ENCODE measurements at regions not wholly inside any gene's neighbourhood (a gene's known extent, or its start where the extent isn't known, plus 50 kb on each side); places are given as distances from the start of the nearest gene placed in this dataset.

DNA sequence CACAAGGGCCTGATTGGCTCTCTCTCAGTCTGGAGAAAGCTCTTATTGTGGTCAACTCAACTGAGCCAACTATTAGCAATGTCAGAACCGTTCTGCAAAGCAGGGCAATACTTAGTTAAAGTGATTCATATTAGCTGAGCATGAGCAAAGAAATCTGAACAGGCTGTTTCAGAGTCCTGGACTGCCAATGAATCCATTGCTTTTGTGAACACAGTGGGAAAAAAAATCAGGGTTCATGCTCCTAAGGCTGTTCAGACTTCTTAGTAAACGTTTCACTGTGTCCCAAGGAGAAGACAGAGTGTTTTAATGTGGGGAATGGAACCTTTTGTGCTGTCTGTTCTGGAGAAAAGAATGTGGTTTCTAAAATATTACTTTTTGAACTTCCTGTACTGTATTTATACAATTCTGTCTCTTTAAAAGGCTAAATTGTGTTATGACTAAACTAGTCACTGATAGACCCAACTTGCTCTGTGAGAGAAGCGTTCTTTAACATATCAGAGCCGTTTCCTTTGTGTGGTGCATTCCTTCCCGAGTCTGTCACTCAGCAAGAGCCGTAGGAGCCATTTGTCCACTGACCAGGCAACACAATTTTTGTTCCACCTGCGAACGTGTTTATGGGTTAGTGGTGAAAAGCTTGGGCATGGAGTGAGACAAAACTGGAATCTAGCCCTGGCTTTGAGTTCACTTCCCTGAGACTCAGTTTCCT lies 366.1 kb downstream of the FBXO8 start:
- no peak for DNase-seq
- intact Hi-C loops (cut with DNase I): no loop called here
- no peak for TF ChIP-seq POLR2A (IDR thresholded peaks at IDR 0.05)
- TF ChIP-seq, protein P1, sequence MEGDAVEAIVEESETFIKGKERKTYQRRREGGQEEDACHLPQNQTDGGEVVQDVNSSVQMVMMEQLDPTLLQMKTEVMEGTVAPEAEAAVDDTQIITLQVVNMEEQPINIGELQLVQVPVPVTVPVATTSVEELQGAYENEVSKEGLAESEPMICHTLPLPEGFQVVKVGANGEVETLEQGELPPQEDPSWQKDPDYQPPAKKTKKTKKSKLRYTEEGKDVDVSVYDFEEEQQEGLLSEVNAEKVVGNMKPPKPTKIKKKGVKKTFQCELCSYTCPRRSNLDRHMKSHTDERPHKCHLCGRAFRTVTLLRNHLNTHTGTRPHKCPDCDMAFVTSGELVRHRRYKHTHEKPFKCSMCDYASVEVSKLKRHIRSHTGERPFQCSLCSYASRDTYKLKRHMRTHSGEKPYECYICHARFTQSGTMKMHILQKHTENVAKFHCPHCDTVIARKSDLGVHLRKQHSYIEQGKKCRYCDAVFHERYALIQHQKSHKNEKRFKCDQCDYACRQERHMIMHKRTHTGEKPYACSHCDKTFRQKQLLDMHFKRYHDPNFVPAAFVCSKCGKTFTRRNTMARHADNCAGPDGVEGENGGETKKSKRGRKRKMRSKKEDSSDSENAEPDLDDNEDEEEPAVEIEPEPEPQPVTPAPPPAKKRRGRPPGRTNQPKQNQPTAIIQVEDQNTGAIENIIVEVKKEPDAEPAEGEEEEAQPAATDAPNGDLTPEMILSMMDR (IDR thresholded peaks at IDR 0.05): no peak
- H3K27ac ChIP-seq: peak overlapping the region in 1 of 3 donors; percentile 40
- no peak overlapping the region for H3K4me3 ChIP-seq
- no peaks in the 10 kb centered on the region for H3K27me3 ChIP-seq
- no peaks in the 10 kb centered on the region for H3K9me3 ChIP-seq
- H3K36me3 ChIP-seq: no peaks in the 10 kb centered on the region
- no peaks in the 10 kb centered on the region for H3K4me1 ChIP-seq
- peak in 1 of 4 donors; percentile 62 for ATAC-seq
- WGBS (ENCODE audit: insufficient coverage, low coverage, low lambda C conversion rate, missing lambda C conversion rate): 20% methylated on average over 8 of the region's 8 CpGs

- H3K27me3 ChIP-seq: no peaks in the 10 kb centered on the region
- H3K4me3 ChIP-seq: no peak overlapping the region
- intact Hi-C loops (cut with DNase I): no loop called here
- DNase-seq: no peak
- no peaks in the 10 kb centered on the region for H3K36me3 ChIP-seq
- ATAC-seq: no peak
- no peak overlapping the region for H3K27ac ChIP-seq
- no peak for TF ChIP-seq POLR2A (IDR thresholded peaks at IDR 0.05)
- TF ChIP-seq, protein P1 (IDR thresholded peaks at IDR 0.05): no peak
- H3K9me3 ChIP-seq: no peaks in the 10 kb centered on the region
- H3K4me1 ChIP-seq: no peaks in the 10 kb centered on the region
- WGBS (ENCODE audit: insufficient coverage, low coverage, low lambda C conversion rate, missing lambda C conversion rate): 61% methylated on average over 6 of the region's 6 CpGs
These were observed 370.0 kb downstream of the FBXO8 start for GRCh38 chr4:173913496-173913895.

DNA sequence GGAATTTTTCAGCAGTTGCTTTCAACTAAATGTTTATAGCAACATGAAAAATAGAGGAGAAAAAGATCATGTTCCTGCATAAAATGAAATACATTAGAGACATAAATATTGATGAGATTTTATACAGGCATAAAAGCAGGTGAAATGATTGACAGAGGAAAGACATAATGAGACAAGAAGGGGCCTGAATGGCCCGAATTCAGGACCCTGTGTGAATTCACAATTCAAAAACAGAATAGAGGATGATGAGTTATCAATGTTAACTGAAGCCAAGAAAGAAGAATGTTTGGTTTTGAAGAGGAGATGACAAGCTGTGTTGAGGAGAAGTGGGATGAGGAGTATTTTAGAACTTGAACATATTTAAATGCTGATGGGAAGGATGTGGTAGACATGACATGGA lies 371.1 kb downstream of the FBXO8 start:
- Histone ChIP-seq H3K4me1 (no peaks in the 10 kb centered on the region), H3K27me3 (no peaks in the 10 kb centered on the region), H3K27ac (no peak overlapping the region), H3K9me3 (no peaks in the 10 kb centered on the region), H3K4me3 (no peak overlapping the region), H3K36me3 (no peaks in the 10 kb centered on the region)
- intact Hi-C loops (cut with DNase I): no loop called here
- TF ChIP-seq, protein P1 (IDR thresholded peaks at IDR 0.05): no peak
- no peak for TF ChIP-seq POLR2A (IDR thresholded peaks at IDR 0.05)
- WGBS (ENCODE audit: insufficient coverage, low coverage, low lambda C conversion rate, missing lambda C conversion rate): 24% methylated on average over 1 of the region's 1 CpG
- ATAC-seq: no peak
- DNase-seq: no peak

- WGBS (ENCODE audit: insufficient coverage, low coverage, low lambda C conversion rate, missing lambda C conversion rate): 52% methylated on average over 4 of the region's 4 CpGs
- DNase-seq (no peak), ATAC-seq (no peak)
- H3K27ac ChIP-seq: no peak overlapping the region
- H3K4me3 ChIP-seq: no peak overlapping the region
- H3K9me3 ChIP-seq: no peaks in the 10 kb centered on the region
- no peaks in the 10 kb centered on the region for H3K27me3 ChIP-seq
- intact Hi-C loops (cut with DNase I): no loop called here
- TF ChIP-seq, protein P1 (IDR thresholded peaks at IDR 0.05): no peak
- no peak for TF ChIP-seq POLR2A (IDR thresholded peaks at IDR 0.05)
- H3K4me1 ChIP-seq: no peaks in the 10 kb centered on the region
- H3K36me3 ChIP-seq: no peaks in the 10 kb centered on the region
These were observed 372.6 kb downstream of the FBXO8 start for GRCh38 chr4:173910891-173911290.

All from right lobe of liver (tissue), 6 donors.